Activated CD4-positive, alpha-beta T cell treated with anti-CD3 and anti-CD28 coated beads for 24 hours (primary cell): ENCODE measurements at regions not wholly inside any gene's neighbourhood (a gene's known extent, or its start where the extent isn't known, plus 50 kb on each side); places are given as distances from the start of the nearest gene placed in this dataset.
"Not testable (repeated sequence)": the region's sequence is repeated elsewhere in the genome, so short reads cannot be mapped to it uniquely, and the experiment has no call there.

Source experiments
- DNase-seq, 2 donors: peaks; one replicate each; pipeline ENCODE4 v3.0.0-alpha.2; 2020; ENCODE audit warnings: low read depth in 2 of 2

GRCh38 chr21:32823296-32823695 is 51.7 kb upstream of the PAXBP1 start:
- DNase-seq = not testable (repeated sequence)

- DNase-seq = no peak
Observed at GRCh38 chr21:32824950-32825349, 53.4 kb upstream of the PAXBP1 start.

DNA sequence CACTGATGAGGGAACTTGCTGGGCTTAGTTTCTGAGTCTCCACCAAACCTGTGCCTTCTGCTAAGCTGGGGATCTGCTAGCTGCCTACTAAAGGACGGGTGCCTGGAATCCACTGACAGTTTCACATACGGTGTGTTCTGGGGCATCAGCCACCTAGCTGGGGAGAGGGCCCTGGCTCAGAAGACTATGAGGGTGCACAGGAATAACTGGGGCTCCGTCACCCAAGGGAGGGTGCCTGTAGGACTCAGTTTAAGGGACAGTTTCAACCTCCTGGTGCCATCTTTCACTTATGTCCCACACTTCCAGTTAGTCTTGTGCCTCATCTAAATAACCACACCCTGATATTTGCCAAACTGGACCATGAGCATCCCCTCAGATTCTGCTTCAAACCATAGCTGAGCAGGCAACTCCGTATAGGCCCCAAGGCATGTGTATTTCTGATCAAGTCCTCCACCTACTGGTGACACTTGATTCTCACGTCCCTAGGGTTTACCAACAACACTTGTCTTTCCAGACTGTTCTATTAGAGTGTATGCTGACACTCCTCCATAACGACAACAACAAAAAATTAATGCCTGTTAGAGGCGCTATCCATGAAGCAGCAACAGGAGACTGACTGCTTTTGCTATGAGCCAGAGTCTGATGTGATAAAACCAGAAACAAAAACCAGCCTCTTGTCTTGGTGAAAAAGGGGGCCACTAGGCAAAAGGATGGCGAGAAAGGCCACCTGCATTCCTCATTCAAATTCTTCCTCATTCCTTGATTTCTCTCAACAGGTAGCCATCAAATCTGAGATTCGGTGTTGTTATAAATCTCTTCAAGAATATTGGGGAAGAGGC is 55.0 kb upstream of the PAXBP1 start:
- peak in 1 of 2 donors; percentile 19 for DNase-seq

DNA sequence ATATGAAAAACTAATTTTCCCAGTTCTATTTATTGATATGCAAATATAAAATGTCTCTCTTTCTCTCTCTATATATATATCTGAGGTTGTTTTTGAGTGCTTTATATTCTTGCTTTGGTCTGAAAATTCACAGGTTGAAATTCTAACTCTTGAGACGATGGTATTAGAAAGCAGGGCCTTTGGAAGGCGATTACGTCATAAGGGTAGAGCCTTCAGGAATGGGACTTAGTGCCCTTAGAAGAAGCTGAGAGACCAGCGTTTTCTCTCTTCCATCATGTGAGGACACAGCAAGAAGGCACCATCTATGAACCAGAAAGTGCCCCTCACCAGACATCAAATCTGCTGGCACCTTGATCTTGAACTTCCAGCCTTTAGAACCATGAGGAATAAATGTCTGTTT is 57.4 kb upstream of the PAXBP1 start:
- DNase-seq = no peak

DNA sequence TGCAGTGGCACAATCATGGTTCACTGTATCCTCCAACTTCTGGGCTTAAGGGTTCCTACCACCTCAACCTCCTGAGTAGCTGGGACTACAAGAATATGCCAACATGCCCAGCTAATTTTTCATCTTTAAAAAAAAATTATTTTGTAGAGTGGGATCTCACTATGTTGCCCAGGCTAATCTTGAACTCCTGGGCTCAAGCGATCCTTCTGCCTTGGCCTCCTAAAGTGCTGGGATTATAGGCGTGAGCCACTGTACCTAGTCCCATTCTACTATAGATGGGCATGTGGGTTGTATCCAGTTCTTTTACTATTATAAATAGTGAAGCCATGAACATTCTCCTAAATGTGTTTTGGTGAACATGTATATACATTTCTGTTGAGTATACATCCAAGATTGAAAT is 57.9 kb upstream of the PAXBP1 start:
- DNase-seq = no peak

DNA sequence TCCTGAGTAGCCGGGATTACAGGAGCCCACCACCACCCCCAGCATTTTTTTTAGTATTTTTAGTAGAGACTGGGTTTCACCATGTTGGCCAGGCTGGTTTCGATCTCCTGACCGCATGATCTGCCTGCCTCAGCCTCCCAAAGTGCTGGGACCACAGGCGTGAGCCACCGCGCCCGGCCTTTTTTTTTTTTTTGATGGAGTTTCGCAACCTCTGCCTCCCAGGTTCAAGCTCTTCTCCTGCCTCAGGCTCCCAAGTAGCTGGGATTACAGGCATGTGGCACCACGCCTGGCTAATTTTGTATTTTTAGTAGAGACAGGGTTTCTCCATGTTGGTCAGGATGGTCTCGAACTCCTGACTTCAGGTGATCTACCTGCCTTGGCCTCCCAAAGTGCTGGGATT is 60.2 kb upstream of the PAXBP1 start:
- DNase-seq = not testable (repeated sequence)

DNA sequence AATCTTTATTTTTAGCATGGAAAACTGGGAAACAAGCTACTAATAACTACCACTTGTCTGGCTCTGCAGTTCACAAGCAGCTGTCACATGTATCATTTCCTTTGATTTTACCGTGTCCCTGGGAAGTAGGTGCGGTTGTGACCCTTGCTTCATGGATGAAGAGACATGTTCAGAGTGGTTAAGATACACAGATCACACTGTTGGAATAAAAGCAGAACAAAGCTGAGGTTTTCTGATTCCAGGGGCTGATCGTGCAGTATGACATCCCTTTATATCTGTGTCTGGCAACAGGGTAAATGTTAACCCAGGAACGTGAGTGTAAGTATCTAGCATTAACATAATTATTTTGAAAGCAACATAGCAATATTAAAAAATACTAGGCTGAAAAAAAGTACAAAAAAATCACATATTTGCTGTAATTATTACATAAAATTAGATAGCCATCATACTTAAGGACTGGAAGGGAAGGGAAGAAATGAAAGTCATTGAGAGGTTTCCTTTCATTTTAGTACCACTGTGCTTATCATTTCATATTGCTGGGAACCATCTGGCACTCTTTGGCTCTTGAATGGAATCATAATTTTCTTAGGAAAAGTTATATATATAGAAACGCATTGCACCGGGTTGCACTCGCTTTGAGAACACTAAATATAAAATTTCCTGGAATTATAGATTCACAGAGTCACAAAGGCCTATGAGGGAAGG is 62.8 kb upstream of the PAXBP1 start:
- DNase-seq = no peak

DNA sequence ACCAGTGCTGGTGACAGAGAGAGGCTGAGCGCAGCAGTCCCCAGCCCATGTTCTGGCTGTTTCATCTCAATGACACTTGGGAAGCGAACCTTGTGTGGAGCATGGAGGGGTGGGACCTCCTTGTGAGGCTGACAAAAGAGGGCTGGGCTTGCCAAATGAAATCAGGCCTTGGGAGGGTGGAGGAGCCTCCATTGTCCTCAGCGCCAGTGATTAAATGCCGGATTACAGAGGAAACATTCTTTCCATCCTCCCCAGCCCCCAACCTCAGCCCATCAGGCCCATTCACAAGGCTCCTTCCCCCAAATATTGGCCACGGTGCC is 63.3 kb upstream of the PAXBP1 start:
- DNase-seq = no peak

GRCh38 chr21:32842146-32842545 is 70.6 kb upstream of the PAXBP1 start:
- no peak for DNase-seq

DNA sequence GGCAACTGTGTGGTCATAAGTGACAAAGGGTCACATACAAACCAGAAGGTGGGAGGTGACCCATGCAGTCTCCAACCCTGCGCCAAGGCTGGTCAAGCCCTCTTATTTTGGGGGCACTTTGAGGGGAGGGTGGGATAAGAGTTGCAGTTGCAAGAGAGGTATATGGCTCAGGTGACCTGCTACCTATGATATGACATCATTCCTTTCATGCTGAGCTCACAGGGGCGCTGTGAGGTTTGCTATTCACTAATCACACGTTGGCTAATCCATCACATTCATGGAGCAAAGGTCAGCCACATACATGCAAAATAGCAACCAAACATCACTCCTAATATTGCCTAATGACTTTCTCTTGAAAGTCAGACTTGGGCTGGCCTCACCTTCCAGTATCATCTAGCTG is 72.0 kb upstream of the PAXBP1 start:
- DNase-seq = no peak

DNA sequence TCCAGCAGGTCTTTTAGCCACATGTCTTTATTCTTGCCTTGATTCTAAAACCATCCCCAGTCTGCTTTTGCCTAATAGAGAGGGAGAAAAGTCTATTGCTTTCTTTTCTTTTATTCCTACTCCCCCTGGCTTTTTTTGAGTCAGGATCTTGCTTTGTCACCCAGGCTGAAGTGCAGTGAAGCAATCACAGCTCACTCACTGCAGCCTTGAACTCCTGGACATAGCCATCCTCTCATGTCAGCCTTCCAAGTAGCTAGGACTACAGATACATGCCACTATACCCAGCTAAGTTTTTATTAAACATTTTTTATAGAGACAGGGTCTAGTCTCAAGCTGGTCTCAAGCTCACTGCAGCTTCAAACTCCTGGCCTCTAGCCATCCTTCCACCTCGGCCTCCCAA is 72.5 kb upstream of the PAXBP1 start:
- no peak for DNase-seq

GRCh38 chr21:32844653-32845436 is 73.3 kb upstream of the PAXBP1 start:
- no peak for DNase-seq

DNA sequence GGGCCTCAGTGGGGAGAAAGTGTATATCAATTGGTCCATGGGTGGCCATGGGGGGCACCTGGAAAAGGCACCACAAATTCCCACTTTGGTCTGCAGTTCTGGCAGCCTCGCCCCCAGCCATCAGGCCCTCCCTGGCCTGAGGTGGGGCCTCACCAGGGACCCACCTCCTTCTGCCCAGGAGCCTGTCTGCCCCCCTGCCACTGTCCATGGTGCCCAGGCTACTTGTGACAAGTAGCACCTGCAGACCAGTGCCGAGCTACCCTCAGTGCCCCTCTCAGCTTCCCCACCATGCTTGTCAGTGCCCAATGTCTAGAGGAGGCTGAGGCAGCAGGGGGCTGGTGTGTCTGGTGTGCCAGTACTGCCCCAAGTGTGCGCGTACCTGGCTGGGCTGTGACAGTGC is 87.1 kb upstream of the PAXBP1 start:
- no peak for DNase-seq

DNA sequence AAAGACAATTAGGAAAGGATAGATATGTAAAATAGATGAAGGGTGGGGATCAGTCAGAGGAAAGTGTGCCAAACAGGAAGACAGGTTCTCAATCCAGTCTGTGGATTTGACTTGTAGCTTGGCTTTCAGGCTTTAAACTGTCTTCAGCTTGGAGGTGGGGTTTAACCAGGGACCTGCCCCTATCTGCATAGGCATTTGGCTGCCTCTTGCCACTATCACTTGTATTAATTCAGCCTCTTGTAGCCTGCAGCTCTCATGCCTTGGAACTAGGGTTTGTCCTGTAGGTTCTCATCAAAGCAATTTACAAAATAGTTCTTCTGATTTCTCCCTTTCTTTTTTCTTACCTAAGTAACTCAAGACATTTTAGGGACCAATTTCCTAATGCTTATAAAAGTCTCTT is 88.8 kb upstream of the PAXBP1 start:
- DNase-seq = no peak

- no peak for DNase-seq
Observed at GRCh38 chr21:32861866-32862265, 90.3 kb upstream of the PAXBP1 start.

DNA sequence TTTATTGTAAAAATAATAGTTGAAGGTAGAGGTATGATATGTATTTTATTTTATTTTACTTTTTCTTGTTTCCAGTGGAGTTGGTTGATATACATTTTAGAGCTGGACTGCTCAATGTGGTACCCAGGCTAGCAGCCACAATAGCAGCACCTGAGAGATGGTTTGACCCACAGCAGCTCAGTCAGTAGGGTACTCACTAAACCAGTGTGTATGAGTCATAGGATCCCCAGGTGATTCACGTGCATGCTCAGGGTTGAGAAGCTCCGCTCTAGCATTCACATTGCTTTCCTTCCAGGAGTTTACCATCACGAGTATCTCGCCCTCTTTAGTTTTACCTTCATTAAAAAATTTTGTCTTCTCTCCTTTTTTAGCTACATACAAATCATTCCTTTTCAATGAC is 96.0 kb upstream of the PAXBP1 start:
- DNase-seq = no peak

DNA sequence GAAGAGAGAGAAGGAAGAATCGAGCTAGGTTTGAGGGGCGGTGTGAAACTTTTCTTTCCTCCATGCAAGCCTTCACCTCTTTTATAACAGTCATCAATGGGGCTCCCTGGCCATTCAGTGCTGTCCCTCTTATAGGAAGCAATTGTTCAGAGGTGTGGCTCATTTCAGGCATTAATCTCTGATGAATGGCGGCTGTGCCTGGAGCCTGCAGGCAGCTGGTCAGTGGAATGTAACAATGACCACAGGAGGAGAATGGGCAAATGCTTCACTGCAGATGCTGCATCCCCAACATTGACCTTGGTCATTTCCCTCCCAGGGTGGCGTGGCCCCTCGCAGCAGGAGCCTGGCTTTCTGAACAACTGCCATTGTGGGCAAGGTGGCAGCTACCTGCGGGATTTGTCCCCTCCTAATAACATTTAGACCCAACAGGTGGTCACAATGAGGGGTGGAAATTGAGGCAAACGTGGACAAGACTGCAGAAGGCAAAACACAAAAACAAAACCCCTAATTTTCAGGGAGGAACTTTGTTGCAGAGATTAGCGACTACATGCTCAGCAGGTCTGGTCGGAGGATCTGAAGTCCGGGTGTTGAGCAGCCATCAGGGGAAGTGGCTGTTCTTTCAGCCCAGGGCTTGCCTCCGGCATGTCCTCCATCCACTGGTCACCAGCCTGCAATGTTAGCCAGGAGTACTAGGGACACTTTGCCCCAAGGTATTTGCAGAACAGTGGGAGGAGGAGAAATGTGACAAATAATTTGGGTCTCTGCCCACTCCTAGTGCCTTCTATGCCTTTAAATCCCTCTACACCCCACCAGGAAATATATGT is 97.3 kb upstream of the PAXBP1 start:
- no peak for DNase-seq

GRCh38 chr21:32869459-32869858 is 97.9 kb upstream of the PAXBP1 start:
- DNase-seq = no peak

- DNase-seq = no peak
Observed at GRCh38 chr21:32876426-32876825, 104.9 kb upstream of the PAXBP1 start.

GRCh38 chr21:32877888-32878287 is 106.3 kb upstream of the PAXBP1 start:
- DNase-seq = not testable (repeated sequence)

GRCh38 chr21:32878661-32879060 is 107.1 kb upstream of the PAXBP1 start:
- no peak for DNase-seq

DNA sequence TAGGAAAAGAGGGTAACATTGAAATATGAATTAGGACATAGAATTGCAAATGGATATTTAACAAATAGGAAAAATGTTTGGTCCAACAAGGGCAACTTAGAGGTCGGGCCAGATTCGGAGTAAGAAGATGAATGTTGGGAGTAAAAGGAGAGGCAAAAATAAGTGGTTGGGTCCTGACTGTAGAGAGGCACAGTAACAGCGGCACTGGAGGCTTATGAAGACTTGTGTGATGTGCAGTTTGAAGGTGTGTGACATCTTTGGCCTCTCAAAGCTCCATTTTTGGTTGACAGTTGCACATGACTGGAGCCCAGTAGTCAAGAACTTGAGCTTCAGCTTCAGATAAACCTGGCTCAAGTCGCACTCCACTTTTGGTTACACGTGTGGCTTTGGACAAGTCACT is 109.9 kb upstream of the PAXBP1 start:
- no peak for DNase-seq
